Epithelial cell of esophagus (primary cell): ENCODE measurements at regions not wholly inside any gene's neighbourhood (a gene's known extent, or its start where the extent isn't known, plus 50 kb on each side); places are given as distances from the start of the nearest gene placed in this dataset.

ENCODE experiments used
- DNase-seq: peaks from one replicate; pipeline ENCODE4 v3.0.0; 2010; ENCODE audit warnings: low read depth
- H3K4me3 ChIP-seq: 2 replicates; pipeline ENCODE4 v1.5.1; 2011; ENCODE audit warnings: mild to moderate bottlenecking, low read length, control low read depth
- TF ChIP-seq, protein P1 (sequence below): IDR thresholded peaks from 2 replicates; pipeline ENCODE4 v1.5.1; 2011; ENCODE audit warnings: low read depth, mild to moderate bottlenecking, low read length, control low read depth, inconsistent platforms; ENCODE audit not compliant: insufficient read depth; ENCODE audit errors: missing control alignments

DNA sequence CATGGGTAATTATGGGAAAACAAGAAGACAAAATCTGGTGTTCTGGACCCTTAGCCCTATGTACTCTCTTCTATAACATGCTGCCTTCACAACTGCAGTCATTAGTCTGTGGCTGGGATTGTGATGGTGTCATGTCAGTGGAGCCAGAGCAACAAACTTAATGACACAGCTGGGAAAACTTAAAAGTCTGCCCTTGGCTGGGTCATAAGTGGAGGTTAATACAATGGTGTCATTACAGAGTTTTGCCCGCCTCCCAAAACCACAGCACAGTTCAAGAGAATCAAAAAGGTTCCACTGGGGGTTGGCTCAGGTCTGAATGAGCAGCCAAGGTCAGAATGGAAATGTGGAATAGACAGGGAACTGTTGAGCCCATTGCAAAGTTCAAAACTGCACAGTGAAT is 455.7 kb upstream of the PIK3C3 start:
- TF ChIP-seq, protein P1, sequence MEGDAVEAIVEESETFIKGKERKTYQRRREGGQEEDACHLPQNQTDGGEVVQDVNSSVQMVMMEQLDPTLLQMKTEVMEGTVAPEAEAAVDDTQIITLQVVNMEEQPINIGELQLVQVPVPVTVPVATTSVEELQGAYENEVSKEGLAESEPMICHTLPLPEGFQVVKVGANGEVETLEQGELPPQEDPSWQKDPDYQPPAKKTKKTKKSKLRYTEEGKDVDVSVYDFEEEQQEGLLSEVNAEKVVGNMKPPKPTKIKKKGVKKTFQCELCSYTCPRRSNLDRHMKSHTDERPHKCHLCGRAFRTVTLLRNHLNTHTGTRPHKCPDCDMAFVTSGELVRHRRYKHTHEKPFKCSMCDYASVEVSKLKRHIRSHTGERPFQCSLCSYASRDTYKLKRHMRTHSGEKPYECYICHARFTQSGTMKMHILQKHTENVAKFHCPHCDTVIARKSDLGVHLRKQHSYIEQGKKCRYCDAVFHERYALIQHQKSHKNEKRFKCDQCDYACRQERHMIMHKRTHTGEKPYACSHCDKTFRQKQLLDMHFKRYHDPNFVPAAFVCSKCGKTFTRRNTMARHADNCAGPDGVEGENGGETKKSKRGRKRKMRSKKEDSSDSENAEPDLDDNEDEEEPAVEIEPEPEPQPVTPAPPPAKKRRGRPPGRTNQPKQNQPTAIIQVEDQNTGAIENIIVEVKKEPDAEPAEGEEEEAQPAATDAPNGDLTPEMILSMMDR = no peak
- no peak overlapping the region for H3K4me3 ChIP-seq
- no peak for DNase-seq

DNA sequence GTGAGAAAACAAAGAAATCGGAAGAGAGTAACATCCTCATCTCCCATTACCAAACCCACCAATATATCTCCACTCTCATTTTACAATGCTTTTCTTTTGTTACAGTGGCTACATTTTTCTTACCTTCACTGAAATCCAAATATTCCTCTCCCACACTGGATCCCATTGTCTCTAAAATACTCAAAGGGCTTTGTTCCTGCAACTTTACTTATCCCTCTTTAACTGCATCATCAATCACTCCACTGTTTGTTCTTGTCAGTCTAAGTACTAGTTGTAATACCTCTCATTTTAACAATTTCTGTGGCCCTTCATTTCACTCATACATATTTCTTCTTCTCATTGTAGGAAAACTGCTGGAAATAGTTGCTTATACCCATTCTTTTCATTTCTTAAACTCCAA is 464.2 kb upstream of the PIK3C3 start:
- TF ChIP-seq, protein P1 = no peak

DNA sequence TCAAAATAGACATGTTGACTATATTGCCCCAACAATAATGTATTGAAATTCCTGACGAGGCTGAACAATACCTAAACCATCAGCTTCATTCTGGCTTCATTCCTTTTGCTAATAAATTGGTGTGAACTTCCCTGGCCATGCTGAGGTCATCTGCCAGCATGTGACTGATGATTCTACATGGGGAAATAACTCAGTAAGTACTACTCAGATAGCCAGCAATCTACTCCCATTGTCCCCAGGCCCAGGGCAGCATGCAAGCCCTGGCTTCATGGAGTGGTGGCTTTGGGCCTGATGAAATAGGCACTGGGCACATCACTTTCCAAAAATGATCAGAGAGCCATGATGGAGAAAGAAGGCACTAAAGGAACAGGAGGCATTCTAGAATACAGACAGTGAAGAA is 468.5 kb upstream of the PIK3C3 start:
- H3K4me3 ChIP-seq = no peak overlapping the region
- DNase-seq = no peak
- TF ChIP-seq, protein P1 = no peak

More for the DNA sequence above, 464.2 kb upstream of the PIK3C3 start:
- DNase-seq = no peak
- H3K4me3 ChIP-seq = no peak overlapping the region

DNA sequence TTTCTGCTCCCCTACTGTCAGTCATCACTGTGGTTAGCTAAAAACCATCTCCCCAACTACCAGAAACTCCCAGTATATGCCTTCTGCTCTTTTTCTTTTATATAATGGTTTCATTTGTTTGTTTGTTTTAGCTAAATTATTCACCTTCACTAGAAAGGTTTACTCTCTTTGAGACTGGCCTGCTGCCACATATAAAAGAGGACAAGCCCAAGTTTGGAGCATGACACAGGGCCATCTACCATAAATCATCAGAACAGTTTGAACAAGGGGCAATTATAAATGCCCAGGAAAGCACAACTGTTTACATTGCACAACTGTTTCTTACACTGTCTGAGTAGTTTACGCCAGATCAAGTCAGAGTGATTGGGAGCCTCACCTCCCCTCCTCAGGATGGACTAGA is 471.0 kb upstream of the PIK3C3 start:
- TF ChIP-seq, protein P1 = no peak
- DNase-seq = no peak
- H3K4me3 ChIP-seq = no peak overlapping the region

DNA sequence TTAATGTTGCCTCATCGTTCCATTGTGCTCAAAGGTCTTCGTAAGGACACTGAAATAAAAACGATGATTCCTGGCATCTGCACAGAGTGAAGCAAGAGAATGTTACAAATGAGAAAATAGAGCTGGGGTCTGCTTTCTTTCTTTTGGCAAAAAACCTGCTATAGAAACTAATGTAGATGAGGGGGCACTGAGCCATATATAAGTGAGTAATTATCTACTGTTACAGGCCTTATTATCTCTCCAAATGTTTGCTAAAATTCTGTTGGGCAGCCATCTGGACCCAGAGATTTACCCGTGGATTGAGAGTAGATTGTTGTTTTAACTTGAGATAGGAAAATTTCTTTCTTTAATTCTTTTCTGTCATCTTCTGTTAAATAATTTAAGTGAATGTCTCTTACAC is 472.5 kb upstream of the PIK3C3 start:
- no peak overlapping the region for H3K4me3 ChIP-seq
- no peak for DNase-seq
- TF ChIP-seq, protein P1 = no peak

DNA sequence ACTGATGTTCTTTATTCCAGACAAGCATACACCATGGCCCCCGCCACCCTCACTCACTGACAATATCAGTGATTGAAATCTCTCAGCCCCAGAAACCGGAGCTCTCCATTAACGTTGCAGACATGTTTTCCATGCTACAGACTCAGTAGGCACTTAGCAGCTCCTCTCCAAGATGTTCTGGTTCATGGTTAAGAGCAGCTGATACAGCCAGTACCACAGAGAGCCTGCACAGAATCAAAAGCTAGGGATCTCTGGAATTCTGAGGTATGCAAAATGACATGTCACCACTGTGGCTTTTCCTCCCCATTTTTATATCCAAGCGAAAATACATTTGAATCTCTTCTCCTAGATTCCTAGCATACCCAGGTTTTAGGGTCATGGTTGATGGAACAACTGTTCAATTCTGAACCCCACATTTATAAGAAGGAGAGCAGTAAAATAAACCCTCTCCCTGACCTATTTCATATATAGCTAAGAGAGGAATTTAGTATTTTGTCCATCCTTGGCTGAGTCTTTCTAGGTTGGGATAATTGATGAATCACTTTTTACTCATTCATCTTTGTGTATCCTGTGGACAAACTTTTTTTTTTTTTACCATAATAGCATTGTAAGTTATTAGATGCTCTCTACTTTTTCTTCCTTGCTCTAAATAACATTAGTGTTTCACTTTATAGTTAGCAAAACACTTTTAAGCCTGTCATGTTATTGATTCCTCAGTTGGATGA is 488.4 kb upstream of the PIK3C3 start:
- DNase-seq = peak; percentile 7
- H3K4me3 ChIP-seq = no peak overlapping the region
- TF ChIP-seq, protein P1 = no peak

DNA sequence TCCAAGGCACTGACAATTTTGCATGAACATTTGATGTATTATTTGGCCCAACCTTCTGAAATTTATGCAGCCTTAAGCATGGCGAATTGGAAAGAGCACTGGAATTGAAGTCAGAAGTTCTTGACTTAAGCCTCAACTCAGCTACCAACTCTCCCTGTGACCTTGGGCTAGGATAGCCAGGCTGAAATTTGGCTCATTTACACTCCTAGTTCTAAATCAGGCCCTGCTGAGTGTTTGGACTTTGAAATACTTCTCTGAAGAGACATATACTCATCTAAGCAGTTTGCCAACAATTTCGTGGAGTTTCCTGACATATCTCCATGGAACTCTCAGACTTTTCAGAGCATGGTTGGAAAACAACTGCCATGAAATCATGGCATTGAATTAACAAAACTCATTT is 489.6 kb upstream of the PIK3C3 start:
- H3K4me3 ChIP-seq = no peak overlapping the region

More for the DNA sequence above, 489.6 kb upstream of the PIK3C3 start:
- TF ChIP-seq, protein P1 = no peak
- no peak for DNase-seq
